Neuronal stem cell (in vitro differentiated cells): ENCODE measurements at regions not wholly inside any gene's neighbourhood (a gene's known extent, or its start where the extent isn't known, plus 50 kb on each side); places are given as distances from the start of the nearest gene placed in this dataset.
"Not testable (repeated sequence)": the region's sequence is repeated elsewhere in the genome, so short reads cannot be mapped to it uniquely, and the experiment has no call there.

Experiments used
- DNase-seq: peaks from one replicate; pipeline ENCODE4 v3.0.0-alpha.2; 2013; ENCODE audit warnings: low spot score
- H2AFZ ChIP-seq: one replicate; pipeline ENCODE4 v1.6.1; 2013; ENCODE audit warnings: mild to moderate bottlenecking, low read length, inconsistent platforms
- H2AK5ac ChIP-seq: 2 replicates; pipeline ENCODE4 v1.6.1; 2013; ENCODE audit warnings: low read depth, mild to moderate bottlenecking, inconsistent platforms, low read length, moderate library complexity, mixed read lengths
- H2BK120ac ChIP-seq: 2 replicates; pipeline ENCODE4 v1.6.1; 2013; ENCODE audit warnings: low read depth, mild to moderate bottlenecking, inconsistent platforms, low read length, moderate library complexity, mixed read lengths
- H2BK12ac ChIP-seq: one replicate; pipeline ENCODE4 v1.6.1; 2013; ENCODE audit warnings: low read length, inconsistent platforms
- H2BK15ac ChIP-seq: 2 replicates; pipeline ENCODE4 v1.6.1; 2013; ENCODE audit warnings: mild to moderate bottlenecking, low read length, inconsistent platforms, mixed read lengths
- H2BK5ac ChIP-seq: one replicate; pipeline ENCODE4 v1.6.1; 2013; ENCODE audit warnings: inconsistent platforms, mild to moderate bottlenecking, low read length, moderate library complexity
- H3K14ac ChIP-seq: one replicate; pipeline ENCODE4 v1.6.1; 2013; ENCODE audit warnings: low read length, inconsistent platforms
- H3K18ac ChIP-seq: 2 replicates; pipeline ENCODE4 v1.6.1; 2013; ENCODE audit warnings: low read length, inconsistent platforms
- H3K23ac ChIP-seq: 2 replicates; pipeline ENCODE4 v1.6.1; 2013; ENCODE audit warnings: low read depth, mild to moderate bottlenecking, mixed read lengths, low read length, inconsistent platforms; ENCODE audit not compliant: poor library complexity
- H3K27ac ChIP-seq: replicated peaks from 3 replicates; pipeline ENCODE4 v1.5.1; 2013; ENCODE audit warnings: low read length, inconsistent platforms
- H3K27me3 ChIP-seq, 3 experiments: 2 replicates each; pipeline ENCODE4 v1.6.1; 2013; ENCODE audit warnings: low read length in 3 of 3, mild to moderate bottlenecking in 2 of 3, inconsistent platforms in 1 of 3, low read depth in 1 of 3, mixed read lengths in 1 of 3, moderate library complexity in 1 of 3; ENCODE audit not compliant: control insufficient read depth in 3 of 3, insufficient read depth in 3 of 3
- H3K36me3 ChIP-seq, 2 donors: replicated peaks in 1 of 2; 2 replicates each; pipeline ENCODE4 v1.6.1; 2013; ENCODE audit warnings: low read length in 2 of 2; ENCODE audit not compliant: control insufficient read depth in 2 of 2, insufficient read depth in 2 of 2
- H3K4ac ChIP-seq: 2 replicates; pipeline ENCODE4 v1.6.1; 2013; ENCODE audit warnings: inconsistent platforms, mild to moderate bottlenecking, low read length, moderate library complexity
- H3K4me1 ChIP-seq, 2 donors: 1 replicate in 1 of 2; 2 replicates in 1 of 2; pipeline ENCODE4 v1.6.1; 2013; ENCODE audit warnings: low read length in 2 of 2, low read depth in 1 of 2; ENCODE audit not compliant: control insufficient read depth in 2 of 2, insufficient read depth in 1 of 2
- H3K4me2 ChIP-seq: one replicate; pipeline ENCODE4 v1.6.1; 2013; ENCODE audit warnings: mild to moderate bottlenecking, low read length, inconsistent platforms; ENCODE audit not compliant: insufficient read depth, poor library complexity, severe bottlenecking
- H3K4me3 ChIP-seq, 2 donors: 2 replicates each; pipeline ENCODE4 v1.5.1; 2013; ENCODE audit warnings: low read length in 2 of 2, mild to moderate bottlenecking in 2 of 2, inconsistent platforms in 1 of 2, moderate library complexity in 1 of 2
- H3K79me1 ChIP-seq: one replicate; pipeline ENCODE4 v1.6.1; 2013; ENCODE audit warnings: low read depth, mild to moderate bottlenecking, inconsistent platforms, low read length, moderate library complexity
- H3K9ac ChIP-seq: one replicate; pipeline ENCODE4 v1.6.1; 2013; ENCODE audit warnings: mild to moderate bottlenecking, low read depth, low read length, inconsistent platforms; ENCODE audit not compliant: poor library complexity
- H3K9me3 ChIP-seq, 2 donors: replicated peaks in 1 of 2; 2 replicates each; pipeline versions ENCODE3 to v1.6.1; 2013; ENCODE audit warnings: low read length in 2 of 2, mild to moderate bottlenecking in 2 of 2, inconsistent platforms in 1 of 2, low read depth in 1 of 2, mixed read lengths in 1 of 2, moderate library complexity in 1 of 2; ENCODE audit not compliant: control insufficient read depth in 2 of 2, insufficient read depth in 1 of 2
- H4K8ac ChIP-seq: one replicate; pipeline ENCODE4 v1.6.1; 2013; ENCODE audit warnings: low read depth, mild to moderate bottlenecking, inconsistent platforms, low read length, moderate library complexity
- H4K91ac ChIP-seq: one replicate; pipeline ENCODE4 v1.6.1; 2013; ENCODE audit warnings: low read length, low read depth, mild to moderate bottlenecking, inconsistent platforms; ENCODE audit not compliant: poor library complexity
- whole genome bisulfite sequencing, 2 donors: extraction: QIAGEN DNeasy Blood & Tissue Kit; methylation state at CpG; one replicate each; pipeline ENCODE4 v1.1.7; 2013; ENCODE audit warnings: missing lambda C conversion rate in 2 of 2, mixed read lengths in 1 of 2; ENCODE audit not compliant: insufficient read length in 2 of 2, insufficient replicate concordance in 1 of 2; ENCODE audit errors: extremely low coverage in 2 of 2; 5-methylcytosine and 5-hydroxymethylcytosine counted together

- not testable (repeated sequence) for H3K4me2 ChIP-seq, H2BK5ac ChIP-seq, H2BK120ac ChIP-seq, H3K27ac ChIP-seq, H3K79me1 ChIP-seq, DNase-seq, H3K9me3 ChIP-seq, H2BK15ac ChIP-seq, H3K36me3 ChIP-seq, H3K9ac ChIP-seq, H4K8ac ChIP-seq, H2AFZ ChIP-seq, H3K18ac ChIP-seq, H3K4ac ChIP-seq, H2AK5ac ChIP-seq, H3K4me1 ChIP-seq, H3K27me3 ChIP-seq, H3K23ac ChIP-seq, H3K14ac ChIP-seq, H4K91ac ChIP-seq, H3K4me3 ChIP-seq, H2BK12ac ChIP-seq
- WGBS, 2 donors, result no CpG with 5 or more reads among the region's 16 CpGs
Observed at GRCh38 chr7:150060259-150061221, 186.8 kb downstream of the ATP6V0E2 start.

- WGBS, 2 donors, result no CpG with 5 or more reads among the region's 1 CpG
Observed at GRCh38 chr7:150063195-150063594, 189.4 kb downstream of the ATP6V0E2 start.

GRCh38 chr7:150069555-150070313, 196.0 kb downstream of the ATP6V0E2 start:
- not testable (repeated sequence) for H2AK5ac ChIP-seq, H3K9ac ChIP-seq, H3K4me2 ChIP-seq, H4K91ac ChIP-seq, H3K4me1 ChIP-seq, H2BK5ac ChIP-seq, H3K14ac ChIP-seq, H3K23ac ChIP-seq, H2AFZ ChIP-seq, H2BK12ac ChIP-seq, H3K27me3 ChIP-seq, H3K4ac ChIP-seq, H3K4me3 ChIP-seq, H4K8ac ChIP-seq, H3K36me3 ChIP-seq, H2BK15ac ChIP-seq, DNase-seq, H3K27ac ChIP-seq, H3K18ac ChIP-seq, H2BK120ac ChIP-seq, H3K79me1 ChIP-seq, H3K9me3 ChIP-seq
- WGBS, 2 donors, result no CpG with 5 or more reads among the region's 10 CpGs

More at GRCh38 chr7:150063195-150063594, 189.4 kb downstream of the ATP6V0E2 start:
- DNase-seq, H2BK15ac ChIP-seq, H3K9ac ChIP-seq, H3K18ac ChIP-seq, H4K8ac ChIP-seq, H3K4me2 ChIP-seq, H2AK5ac ChIP-seq, H3K23ac ChIP-seq, H2AFZ ChIP-seq, H2BK12ac ChIP-seq, H3K14ac ChIP-seq, H3K79me1 ChIP-seq, H2BK5ac ChIP-seq, H4K91ac ChIP-seq, H3K36me3 ChIP-seq, H3K4me1 ChIP-seq, H3K27me3 ChIP-seq, H3K27ac ChIP-seq, H2BK120ac ChIP-seq, H3K4me3 ChIP-seq, H3K9me3 ChIP-seq, H3K4ac ChIP-seq: not testable (repeated sequence)

GRCh38 chr7:150077543-150077942, 203.8 kb downstream of the ATP6V0E2 start:
- not testable (repeated sequence) for H3K18ac ChIP-seq, DNase-seq, H2BK5ac ChIP-seq, H2BK120ac ChIP-seq, H3K4ac ChIP-seq, H3K4me2 ChIP-seq, H3K9me3 ChIP-seq, H3K4me3 ChIP-seq, H2AK5ac ChIP-seq, H3K36me3 ChIP-seq, H4K8ac ChIP-seq, H3K27ac ChIP-seq, H4K91ac ChIP-seq, H3K79me1 ChIP-seq, H2BK15ac ChIP-seq, H2AFZ ChIP-seq, H3K4me1 ChIP-seq, H3K27me3 ChIP-seq, H2BK12ac ChIP-seq, H3K9ac ChIP-seq, H3K14ac ChIP-seq, H3K23ac ChIP-seq
- no CpG with 5 or more reads among the region's 1 CpG for WGBS, 2 donors
